ENCODE measurements at regions not wholly inside any gene's neighbourhood (a gene's known extent, or its start where the extent isn't known, plus 50 kb on each side); places are given as distances from the start of the nearest gene placed in this dataset.

DNA sequence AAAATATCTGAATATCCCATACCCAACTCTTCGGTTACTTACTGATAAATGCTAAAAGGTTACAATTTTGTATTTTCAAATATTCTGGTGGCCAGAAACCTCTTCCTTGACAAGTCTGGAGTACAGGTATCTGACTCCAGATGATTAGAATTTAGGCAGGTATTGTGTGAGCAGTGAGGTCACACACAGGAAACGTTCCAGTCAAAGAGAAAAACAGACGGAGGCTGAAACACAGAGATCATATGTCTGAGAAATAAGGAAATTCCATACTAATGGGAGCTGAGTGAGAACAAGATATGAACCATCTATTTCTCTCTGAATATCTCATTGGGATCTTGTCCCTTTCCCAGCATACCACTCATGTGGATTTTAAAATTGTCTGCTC is 89.4 kb upstream of the IGLL5 start:
- no peak for DNase-seq
- H3K4me3 ChIP-seq, result no peak overlapping the region
- H3K9me3 ChIP-seq, result no peaks in the 10 kb centered on the region
- H3K36me3 ChIP-seq, result no peaks in the 10 kb centered on the region
- no peaks in the 10 kb centered on the region; the same call in 1 of the 2 replicates for H3K27me3 ChIP-seq

DNA sequence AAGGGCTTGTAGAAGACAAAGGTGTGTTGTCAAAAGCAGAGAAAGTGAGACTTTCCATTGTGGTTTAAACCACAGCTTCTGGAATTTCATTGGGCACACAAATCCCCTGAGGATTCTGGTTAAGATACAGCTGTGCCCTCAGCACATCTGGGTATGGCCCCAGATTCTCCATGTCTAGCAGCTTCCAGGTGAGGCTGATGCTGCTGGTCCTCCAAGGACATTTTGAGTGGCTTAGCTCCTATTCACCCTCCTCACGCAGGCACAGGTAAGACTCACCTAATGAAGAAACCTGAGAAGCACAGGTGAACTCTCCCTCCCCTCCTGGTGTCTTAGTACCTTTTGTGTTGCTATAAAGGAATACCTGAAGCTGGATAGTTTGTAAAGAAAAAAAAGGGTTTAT is 88.9 kb upstream of the IGLL5 start:
- no peaks in the 10 kb centered on the region for H3K9me3 ChIP-seq
- DNase-seq, result no peak
- no peaks in the 10 kb centered on the region for H3K36me3 ChIP-seq
- H3K27me3 ChIP-seq, result no peaks in the 10 kb centered on the region; the same call in 1 of the 2 replicates
- H3K4me3 ChIP-seq, result no peak overlapping the region

DNA sequence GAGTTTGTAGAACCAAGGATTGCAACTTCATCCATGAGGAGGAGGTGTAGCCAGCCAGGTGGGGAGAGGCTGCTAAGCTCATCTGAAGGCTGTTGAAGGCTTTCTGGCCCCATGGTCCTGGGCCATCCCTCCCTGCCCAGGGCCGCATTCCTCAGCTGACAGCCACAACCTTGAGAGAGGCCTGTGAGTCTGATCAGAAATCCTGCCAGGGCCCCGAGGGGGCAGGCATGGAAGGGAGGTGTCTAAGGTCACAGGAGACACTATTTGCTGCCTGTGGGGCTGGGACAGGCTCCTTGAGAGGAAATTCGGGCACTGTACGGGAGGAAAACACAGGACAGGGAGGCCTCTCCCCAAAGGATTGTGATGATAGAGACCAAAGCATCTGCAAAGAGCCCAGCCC is 88.1 kb upstream of the IGLL5 start:
- Histone ChIP-seq H3K36me3 (no peaks in the 10 kb centered on the region), H3K27me3 (no peaks in the 10 kb centered on the region; the same call in 1 of the 2 replicates), H3K9me3 (peaks cover 3% of the 10 kb centered on the region), H3K4me3 (no peak overlapping the region)
- DNase-seq, result no peak

DNA sequence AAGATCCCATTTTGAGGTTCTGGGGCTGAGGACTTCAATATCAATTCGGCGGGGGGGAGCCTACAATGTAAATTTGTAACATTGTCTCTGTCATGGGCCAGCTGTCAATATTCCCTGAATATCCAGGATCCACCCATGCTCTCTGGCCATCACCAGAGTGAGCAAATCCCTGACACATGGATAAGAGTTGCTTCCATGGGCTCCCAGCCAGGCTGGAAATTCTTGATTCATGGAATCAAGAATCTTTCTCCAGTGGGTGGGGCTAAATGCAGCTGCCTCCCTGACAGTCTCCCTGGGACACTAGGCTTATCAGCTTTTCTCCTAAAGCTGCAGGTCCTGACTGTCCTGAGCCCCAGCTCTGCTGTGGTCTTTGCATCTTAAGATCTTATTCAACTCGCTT is 86.9 kb upstream of the IGLL5 start:
- peaks cover 3% of the 10 kb centered on the region for H3K9me3 ChIP-seq
- no peaks in the 10 kb centered on the region for H3K36me3 ChIP-seq
- DNase-seq, result peak; percentile 73
- no peaks in the 10 kb centered on the region; the same call in 1 of the 2 replicates for H3K27me3 ChIP-seq
- H3K4me3 ChIP-seq, result no peak overlapping the region

GRCh38 chr22:22802339-22802970 is 85.2 kb upstream of the IGLL5 start:
- Histone ChIP-seq H3K4me3 (no peak overlapping the region), H3K9me3 (peaks cover 3% of the 10 kb centered on the region), H3K36me3 (no peaks in the 10 kb centered on the region), H3K27me3 (peaks cover 7% of the 10 kb centered on the region; the same call in 1 of the 2 replicates)
- DNase-seq, result no peak

DNA sequence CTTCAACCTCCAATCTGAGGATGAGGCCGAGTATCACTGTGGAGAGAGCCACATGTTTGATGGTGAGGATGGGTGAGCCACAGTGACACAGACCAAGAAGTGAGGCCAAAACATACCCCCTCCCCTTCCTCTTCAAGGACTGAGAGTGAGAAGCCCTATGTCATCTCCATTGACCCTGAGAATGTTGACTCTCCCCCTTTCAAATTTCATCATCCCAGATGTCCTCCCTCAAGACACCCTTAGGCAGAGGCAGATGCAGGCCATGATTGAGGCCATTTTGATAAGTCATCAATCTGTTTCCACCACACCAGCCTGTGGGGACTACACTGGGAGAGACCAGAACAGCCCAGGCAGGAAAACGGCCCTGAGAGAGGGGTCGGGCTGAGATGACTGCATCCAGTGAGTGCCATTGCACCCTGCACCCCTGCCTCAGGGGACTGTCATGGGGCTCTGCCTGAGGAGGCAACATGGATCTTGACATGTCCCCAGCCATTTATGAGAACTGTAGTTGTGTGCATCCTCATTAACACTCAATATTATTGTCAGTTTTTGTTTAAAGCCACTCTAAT is 84.2 kb upstream of the IGLL5 start:
- Histone ChIP-seq H3K36me3 (no peaks in the 10 kb centered on the region), H3K9me3 (peaks cover 3% of the 10 kb centered on the region), H3K27me3 (peaks cover 8% of the 10 kb centered on the region), H3K4me3 (no peak overlapping the region)
- no peak for DNase-seq

DNA sequence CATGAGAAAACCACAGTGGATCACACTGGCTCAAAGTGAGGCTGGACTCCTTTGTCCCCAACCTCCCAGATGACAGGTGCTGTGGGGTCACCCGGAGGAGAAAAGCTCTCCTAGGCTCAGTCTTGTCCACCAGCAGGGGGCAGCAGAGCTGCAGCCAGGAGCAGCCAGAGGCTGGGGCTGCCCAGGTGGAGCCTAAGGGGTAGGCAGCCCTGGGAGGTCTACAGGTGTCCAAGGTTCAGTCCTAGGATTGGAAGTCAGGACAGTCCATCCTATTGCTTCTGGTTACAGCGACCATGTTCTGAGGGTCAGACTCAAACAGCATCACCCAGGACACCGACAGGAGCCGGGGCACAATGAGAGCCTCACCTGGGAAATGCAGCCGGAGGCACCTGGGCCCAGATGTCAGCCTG is 77.6 kb upstream of the IGLL5 start:
- Histone ChIP-seq H3K9me3 (no peaks in the 10 kb centered on the region), H3K27me3 (peaks cover 16% of the 10 kb centered on the region), H3K36me3 (no peaks in the 10 kb centered on the region), H3K4me3 (no peak overlapping the region)
- DNase-seq, result peak; percentile 31

DNA sequence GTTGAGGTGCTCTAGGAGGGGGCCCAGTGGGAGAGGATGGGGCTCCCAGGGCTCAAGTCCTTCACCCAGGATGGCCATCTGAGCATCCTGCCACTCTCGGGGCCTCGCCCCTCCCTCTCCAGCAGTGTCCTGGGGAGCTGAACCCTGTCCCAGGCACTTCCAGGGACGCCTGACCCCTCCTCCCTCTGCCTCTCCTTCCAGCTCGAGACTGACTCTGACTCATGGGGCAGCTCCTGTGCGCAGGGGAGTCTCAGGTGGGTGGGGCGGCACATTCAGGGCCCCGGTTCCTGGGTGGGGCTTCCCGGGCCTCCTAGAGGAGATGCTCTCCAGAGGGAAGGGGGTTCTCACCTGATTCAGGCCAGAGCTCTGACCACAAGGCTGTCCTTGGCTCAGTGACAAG is 77.1 kb upstream of the IGLL5 start:
- H3K27me3 ChIP-seq, result peaks cover 16% of the 10 kb centered on the region
- H3K36me3 ChIP-seq, result no peaks in the 10 kb centered on the region
- no peak overlapping the region for H3K4me3 ChIP-seq
- no peaks in the 10 kb centered on the region for H3K9me3 ChIP-seq
- no peak for DNase-seq

DNA sequence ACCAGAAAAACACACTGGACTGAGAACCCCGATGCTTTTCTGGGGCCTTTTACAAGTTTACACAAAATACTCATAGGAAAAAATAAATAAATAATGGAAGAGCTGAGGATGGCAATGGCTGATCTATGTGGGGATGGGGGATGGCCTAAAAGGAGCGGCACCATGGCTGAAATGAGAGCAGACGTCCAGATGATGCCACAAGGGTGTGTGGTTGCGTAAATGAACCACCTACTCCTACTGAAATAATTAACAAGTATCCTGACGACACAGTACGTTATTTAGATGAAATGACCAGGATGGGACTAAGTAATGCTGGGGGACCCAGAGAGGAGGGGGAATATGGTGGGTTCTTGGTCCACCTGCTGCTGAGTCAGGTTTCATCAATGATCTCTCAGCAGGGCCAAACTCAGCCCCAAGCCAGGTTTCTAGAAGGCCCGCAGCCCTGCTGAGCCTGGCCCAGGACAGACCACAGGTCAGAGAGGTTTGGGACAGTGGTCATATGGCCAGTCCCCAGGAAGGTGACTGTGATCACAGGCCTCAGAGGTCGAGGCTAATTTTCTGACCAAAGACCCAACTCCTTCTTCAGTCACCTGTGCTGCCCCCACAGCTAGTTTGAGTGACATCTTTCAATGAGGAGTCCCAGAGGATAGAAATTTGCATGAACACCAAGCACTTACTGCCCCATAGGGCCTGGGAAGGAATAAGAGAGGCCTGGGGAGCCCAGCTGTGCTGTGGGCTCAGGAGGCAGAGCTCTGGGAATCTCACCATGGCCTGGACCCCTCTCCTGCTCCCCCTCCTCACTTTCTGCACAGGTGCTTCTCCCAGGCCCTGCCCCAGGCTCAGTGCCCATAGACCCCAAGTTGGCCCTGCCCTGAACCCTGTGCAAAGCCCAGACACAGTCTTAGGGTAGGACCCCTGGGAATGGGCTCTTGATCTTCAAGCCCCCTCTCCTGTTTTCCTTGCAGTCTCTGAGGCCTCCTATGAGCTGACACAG is 76.3 kb upstream of the IGLL5 start:
- Histone ChIP-seq H3K4me3 (no peak overlapping the region), H3K9me3 (no peaks in the 10 kb centered on the region), H3K27me3 (peaks cover 15% of the 10 kb centered on the region), H3K36me3 (no peaks in the 10 kb centered on the region)
- DNase-seq, result no peak

- Histone ChIP-seq H3K27me3 (peaks cover 9% of the 10 kb centered on the region), H3K4me3 (no peak overlapping the region), H3K9me3 (no peaks in the 10 kb centered on the region), H3K36me3 (no peaks in the 10 kb centered on the region)
- DNase-seq, result no peak
Measured at GRCh38 chr22:22812031-22812905, 75.3 kb upstream of the IGLL5 start.

DNA sequence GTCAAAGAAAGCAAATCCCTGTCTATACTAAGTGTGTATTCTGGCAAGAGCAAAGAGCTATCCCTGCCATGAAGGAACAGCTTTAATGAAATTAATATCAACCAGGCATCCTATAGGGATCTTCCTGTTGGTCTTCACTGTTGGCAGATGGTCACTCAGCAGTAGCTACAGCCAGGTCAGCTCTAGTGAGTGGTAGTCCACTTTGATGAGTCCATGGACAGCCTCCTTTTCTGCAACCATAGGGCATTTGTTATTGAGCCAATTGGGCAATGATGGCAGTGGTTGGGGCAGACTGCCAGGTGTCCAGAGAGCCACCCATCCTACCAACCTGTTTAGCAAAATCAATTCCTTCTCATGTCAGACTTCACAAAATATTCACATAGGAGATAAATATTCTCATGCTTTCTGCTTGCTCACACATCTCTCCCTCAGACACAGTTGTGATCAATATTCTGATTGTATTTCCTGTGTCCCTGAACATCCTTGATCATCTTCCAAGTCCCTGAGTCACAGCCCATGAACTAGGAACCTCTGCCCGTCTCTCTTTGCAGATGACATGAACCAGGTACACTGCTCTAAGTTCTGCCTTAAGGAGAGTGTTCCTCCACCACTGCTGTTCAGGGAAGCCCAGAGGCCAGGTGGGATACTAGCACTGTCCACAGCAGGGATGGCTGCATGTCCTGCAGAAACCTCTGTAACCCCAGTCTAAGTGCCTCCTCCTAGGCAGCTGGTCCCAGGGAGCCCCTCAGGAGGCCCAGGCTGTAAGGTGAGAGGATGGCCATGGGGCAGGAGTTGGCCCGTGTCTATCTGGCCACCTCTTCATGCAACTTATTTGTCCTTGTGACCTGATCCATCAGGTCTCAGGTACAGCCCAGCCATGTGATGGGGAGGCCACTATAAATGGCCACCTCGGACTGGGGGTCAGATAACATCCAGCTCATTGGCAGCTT is 74.2 kb upstream of the IGLL5 start:
- DNase-seq, result no peak
- Histone ChIP-seq H3K4me3 (no peak overlapping the region), H3K36me3 (no peaks in the 10 kb centered on the region), H3K9me3 (no peaks in the 10 kb centered on the region), H3K27me3 (peaks cover 7% of the 10 kb centered on the region)

DNA sequence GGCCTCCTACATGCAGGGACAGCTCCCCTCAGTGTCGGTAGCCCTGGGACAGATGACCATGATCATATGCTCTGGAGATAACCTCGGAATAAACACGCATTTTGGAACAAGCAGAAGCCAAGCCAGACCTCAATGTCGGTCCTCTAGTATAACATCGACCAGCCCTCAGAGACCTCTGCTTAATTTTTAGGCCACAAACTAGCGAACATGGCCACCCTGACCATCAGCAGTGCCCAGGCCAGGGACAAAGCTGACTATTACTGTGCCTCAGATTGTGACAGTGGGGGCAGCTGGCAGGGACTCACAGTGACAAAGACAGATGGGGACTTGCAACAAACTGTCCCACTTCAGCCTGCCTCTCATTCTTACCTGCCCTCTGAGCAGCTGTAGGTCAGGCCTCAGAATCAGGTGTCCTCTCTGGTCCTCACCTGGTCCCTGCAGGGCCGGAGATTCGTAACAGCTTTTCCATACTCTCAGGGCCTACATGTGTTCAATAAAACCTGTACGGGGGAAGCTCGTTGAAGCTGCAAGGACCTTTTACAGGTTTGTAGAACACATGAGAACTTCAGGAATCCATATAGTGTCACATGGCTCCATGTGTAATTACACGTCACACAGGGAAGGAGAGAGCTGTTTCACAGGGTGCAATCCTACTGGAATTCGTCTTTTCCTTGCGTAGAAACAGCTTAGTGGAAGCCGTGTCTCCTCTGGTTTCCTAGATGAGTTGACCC is 72.8 kb upstream of the IGLL5 start:
- no peak overlapping the region for H3K4me3 ChIP-seq
- no peaks in the 10 kb centered on the region; the same call in 1 of the 2 replicates for H3K27me3 ChIP-seq
- no peaks in the 10 kb centered on the region for H3K36me3 ChIP-seq
- DNase-seq, result no peak
- no peaks in the 10 kb centered on the region for H3K9me3 ChIP-seq

GRCh38 chr22:22815397-22816170 is 72.0 kb upstream of the IGLL5 start:
- DNase-seq, result no peak
- no peaks in the 10 kb centered on the region for H3K27me3 ChIP-seq
- H3K36me3 ChIP-seq, result no peaks in the 10 kb centered on the region
- no peak overlapping the region for H3K4me3 ChIP-seq
- no peaks in the 10 kb centered on the region for H3K9me3 ChIP-seq

DNA sequence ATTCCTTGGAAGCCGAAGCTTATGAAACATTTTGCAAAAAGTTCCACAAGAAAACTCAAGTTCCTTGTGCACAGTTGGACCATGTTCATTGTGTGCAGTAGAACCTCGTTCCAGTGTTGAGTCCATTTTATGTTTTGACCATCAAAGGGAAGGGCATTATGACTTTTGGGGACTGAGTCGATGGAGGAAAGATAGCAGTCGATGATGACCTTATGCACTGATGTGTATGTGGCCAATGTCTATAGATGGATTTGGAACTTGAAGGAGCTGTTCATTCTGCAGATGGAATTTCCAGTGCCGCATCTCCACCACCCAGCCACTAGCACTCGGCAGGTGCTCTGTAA is 71.5 kb upstream of the IGLL5 start:
- Histone ChIP-seq H3K36me3 (no peaks in the 10 kb centered on the region), H3K9me3 (no peaks in the 10 kb centered on the region), H3K4me3 (no peak overlapping the region), H3K27me3 (no peaks in the 10 kb centered on the region)
- DNase-seq, result no peak

All from MG63 (cell line).